ENCODE measurements at regions not wholly inside any gene's neighbourhood (a gene's known extent, or its start where the extent isn't known, plus 50 kb on each side); places are given as distances from the start of the nearest gene placed in this dataset.

GRCh38 chr16:59773330-59773729 lies 1039.2 kb upstream of the GOT2 start:
- intact Hi-C loops (cut with DNase I): no loop called here
- Histone ChIP-seq H3K9me3 (peaks cover 0 to 4% (median 0%) of the 10 kb centered on the region in 4 donors), H3K27me3 (no peaks in the 10 kb centered on the region), H3K27ac (no peak overlapping the region), H3K36me3 (no peaks in the 10 kb centered on the region), H3K4me1 (no peaks in the 10 kb centered on the region), H3K4me3 (no peak overlapping the region)
- no peak for TF ChIP-seq EP300 (IDR thresholded peaks at IDR 0.05)
- TF ChIP-seq POLR2AphosphoS5 (IDR thresholded peaks at IDR 0.05): no peak
- TF ChIP-seq POLR2A (IDR thresholded peaks at IDR 0.05): no peak
- no peak for TF ChIP-seq CTCF (IDR thresholded peaks at IDR 0.05)
- DNase-seq: no peak

GRCh38 chr16:59759296-59759695 lies 1025.2 kb upstream of the GOT2 start:
- intact Hi-C loops (cut with DNase I): no loop called here
- no peak for DNase-seq
- Histone ChIP-seq H3K36me3 (no peaks in the 10 kb centered on the region), H3K27ac (no peak overlapping the region), H3K9me3 (peaks cover 0 to 8% (median 0%) of the 10 kb centered on the region in 4 donors), H3K4me1 (no peaks in the 10 kb centered on the region), H3K4me3 (no peak overlapping the region), H3K27me3 (no peaks in the 10 kb centered on the region)
- TF ChIP-seq EP300 (IDR thresholded peaks at IDR 0.05) (no peak), CTCF (IDR thresholded peaks at IDR 0.05) (no peak)
- WGBS, 2 donors: 81 to 85% methylated on average over 3 of the region's 3 CpGs

- no peaks in the 10 kb centered on the region for H3K4me1 ChIP-seq
- H3K27ac ChIP-seq: no peak overlapping the region
- intact Hi-C loops (cut with DNase I): no loop called here
- DNase-seq: no peak
- no peak overlapping the region for H3K4me3 ChIP-seq
- H3K27me3 ChIP-seq: no peaks in the 10 kb centered on the region
- peaks cover 0 to 8% (median 0%) of the 10 kb centered on the region in 4 donors for H3K9me3 ChIP-seq
- WGBS, 2 donors: 46 to 62% methylated on average over 1 of the region's 1 CpG
- TF ChIP-seq EP300 (IDR thresholded peaks at IDR 0.05): no peak
- no peaks in the 10 kb centered on the region for H3K36me3 ChIP-seq
Measured at GRCh38 chr16:59758848-59759247, 1024.7 kb upstream of the GOT2 start.

GRCh38 chr16:59754854-59755253 lies 1020.7 kb upstream of the GOT2 start:
- peaks cover 0 to 3% (median 0%) of the 10 kb centered on the region in 4 donors for H3K9me3 ChIP-seq

GRCh38 chr16:59749662-59750336 lies 1015.7 kb upstream of the GOT2 start:
- Histone ChIP-seq H3K27ac (no peak overlapping the region), H3K9me3 (peaks cover 0 to 3% (median 0%) of the 10 kb centered on the region in 4 donors), H3K4me3 (no peak overlapping the region), H3K27me3 (no peaks in the 10 kb centered on the region), H3K36me3 (no peaks in the 10 kb centered on the region), H3K4me1 (no peaks in the 10 kb centered on the region)
- intact Hi-C loops (cut with DNase I): no loop called here
- no peak for TF ChIP-seq POLR2AphosphoS5 (IDR thresholded peaks at IDR 0.05)
- no peak for TF ChIP-seq CTCF (IDR thresholded peaks at IDR 0.05)
- no peak for DNase-seq
- 80 to 90% methylated on average over 3 of the region's 3 CpGs for WGBS, 2 donors

More at GRCh38 chr16:59754854-59755253, 1020.7 kb upstream of the GOT2 start:
- Histone ChIP-seq H3K4me3 (no peak overlapping the region), H3K27me3 (no peaks in the 10 kb centered on the region), H3K36me3 (no peaks in the 10 kb centered on the region), H3K4me1 (no peaks in the 10 kb centered on the region), H3K27ac (no peak overlapping the region)
- WGBS, 2 donors: 92 to 93% methylated on average over 19 of the region's 19 CpGs
- TF ChIP-seq EP300 (IDR thresholded peaks at IDR 0.05): no peak
- TF ChIP-seq POLR2A (IDR thresholded peaks at IDR 0.05): no peak
- no peak for TF ChIP-seq CTCF (IDR thresholded peaks at IDR 0.05)
- no peak for TF ChIP-seq POLR2AphosphoS5 (IDR thresholded peaks at IDR 0.05)
- no peak for DNase-seq
- intact Hi-C loops (cut with DNase I): no loop called here
